Parathyroid adenoma (tissue), 2 donors: ENCODE measurements at regions not wholly inside any gene's neighbourhood (a gene's known extent, or its start where the extent isn't known, plus 50 kb on each side); places are given as distances from the start of the nearest gene placed in this dataset.

Experiments
- H2AFZ ChIP-seq: fragments of 300-600 bp; sonication (generic); one replicate; pipeline ENCODE4 v1.7.0; 2017; ENCODE audit warnings: antibody characterized with exemption, mild to moderate bottlenecking
- H3K27ac ChIP-seq: fragments of 300-600 bp; sonication (generic); one replicate; pipeline ENCODE4 v1.7.0; 2017
- H3K27me3 ChIP-seq: fragments of 300-600 bp; sonication (generic); one replicate; pipeline ENCODE4 v1.7.0; 2017; ENCODE audit warnings: low read length; ENCODE audit not compliant: control insufficient read depth, insufficient read depth
- H3K36me3 ChIP-seq: fragments of 300-600 bp; sonication (generic); one replicate; pipeline ENCODE4 v1.7.0; 2017; ENCODE audit warnings: low read length; ENCODE audit not compliant: control insufficient read depth, insufficient read depth
- H3K4me1 ChIP-seq: fragments of 300-600 bp; sonication (generic); one replicate; pipeline ENCODE4 v1.7.0; 2017; ENCODE audit warnings: control low read depth
- H3K4me2 ChIP-seq: fragments of 300-600 bp; sonication (generic); one replicate; pipeline ENCODE4 v1.7.0; 2017; ENCODE audit warnings: low read length
- H3K4me3 ChIP-seq: fragments of 300-600 bp; sonication (generic); one replicate; pipeline ENCODE4 v1.7.0; 2017; ENCODE audit warnings: low read depth, low read length
- H3K79me2 ChIP-seq: fragments of 300-600 bp; sonication (generic); one replicate; pipeline ENCODE4 v1.7.0; 2017; ENCODE audit warnings: control low read depth
- H3K9ac ChIP-seq: fragments of 300-600 bp; sonication (generic); one replicate; pipeline ENCODE4 v1.7.0; 2017; ENCODE audit warnings: mild to moderate bottlenecking
- H3K9me3 ChIP-seq: fragments of 300-600 bp; sonication (generic); one replicate; pipeline ENCODE4 v1.7.0; 2017; ENCODE audit warnings: low read length; ENCODE audit not compliant: control insufficient read depth
- CTCF ChIP-seq: fragments of 300-600 bp; sonication (generic); IDR thresholded peaks from one replicate; pipeline ENCODE4 v1.7.0; 2017; ENCODE audit warnings: antibody characterized with exemption, mild to moderate bottlenecking
- donor health status: primary hyperparathyroidism.

GRCh38 chr19:28372576-28373247, 840.2 kb downstream of the UQCRFS1 start:
- Histone ChIP-seq H3K9ac (no peak overlapping the region), H2AFZ (no peak overlapping the region), H3K9me3 (no peaks in the 10 kb centered on the region), H3K4me1 (no peaks in the 10 kb centered on the region), H3K27ac (no peak overlapping the region), H3K4me3 (no peak overlapping the region), H3K79me2 (no peaks in the 10 kb centered on the region), H3K4me2 (no peak overlapping the region), H3K27me3 (no peaks in the 10 kb centered on the region), H3K36me3 (no peaks in the 10 kb centered on the region)
- TF ChIP-seq CTCF, result no peak

- H3K4me1 ChIP-seq, result no peaks in the 10 kb centered on the region
- no peak overlapping the region for H3K4me3 ChIP-seq
- no peaks in the 10 kb centered on the region for H3K36me3 ChIP-seq
- H3K9me3 ChIP-seq, result no peaks in the 10 kb centered on the region
- H3K27ac ChIP-seq, result no peak overlapping the region
- H3K79me2 ChIP-seq, result no peaks in the 10 kb centered on the region
- no peak overlapping the region for H3K4me2 ChIP-seq
- H3K9ac ChIP-seq, result no peak overlapping the region
- no peaks in the 10 kb centered on the region for H3K27me3 ChIP-seq
- no peak overlapping the region for H2AFZ ChIP-seq
- no peak for TF ChIP-seq CTCF
Measured at GRCh38 chr19:28367146-28367545, 845.8 kb downstream of the UQCRFS1 start.

GRCh38 chr19:28363254-28363653, 849.7 kb downstream of the UQCRFS1 start:
- Histone ChIP-seq H3K36me3 (no peaks in the 10 kb centered on the region), H3K4me1 (no peaks in the 10 kb centered on the region)
- TF ChIP-seq CTCF, result no peak

GRCh38 chr19:28359431-28360414, 853.2 kb downstream of the UQCRFS1 start:
- no peak for TF ChIP-seq CTCF
- Histone ChIP-seq H3K27me3 (no peaks in the 10 kb centered on the region), H3K79me2 (no peaks in the 10 kb centered on the region), H3K4me1 (no peaks in the 10 kb centered on the region), H3K9me3 (no peaks in the 10 kb centered on the region), H3K4me2 (no peak overlapping the region), H3K36me3 (no peaks in the 10 kb centered on the region), H3K9ac (no peak overlapping the region), H3K4me3 (no peak overlapping the region), H2AFZ (no peak overlapping the region), H3K27ac (no peak overlapping the region)

More at GRCh38 chr19:28363254-28363653, 849.7 kb downstream of the UQCRFS1 start:
- no peak overlapping the region for H3K4me3 ChIP-seq
- no peak overlapping the region for H3K4me2 ChIP-seq
- no peak overlapping the region for H2AFZ ChIP-seq
- H3K9me3 ChIP-seq, result no peaks in the 10 kb centered on the region
- H3K9ac ChIP-seq, result no peak overlapping the region
- H3K27me3 ChIP-seq, result no peaks in the 10 kb centered on the region
- H3K79me2 ChIP-seq, result no peaks in the 10 kb centered on the region
- H3K27ac ChIP-seq, result no peak overlapping the region
